ENCODE measurements at regions not wholly inside any gene's neighbourhood (a gene's known extent, or its start where the extent isn't known, plus 50 kb on each side); places are given as distances from the start of the nearest gene placed in this dataset.
"Not testable (repeated sequence)": the region's sequence is repeated elsewhere in the genome, so short reads cannot be mapped to it uniquely, and the experiment has no call there.

DNA sequence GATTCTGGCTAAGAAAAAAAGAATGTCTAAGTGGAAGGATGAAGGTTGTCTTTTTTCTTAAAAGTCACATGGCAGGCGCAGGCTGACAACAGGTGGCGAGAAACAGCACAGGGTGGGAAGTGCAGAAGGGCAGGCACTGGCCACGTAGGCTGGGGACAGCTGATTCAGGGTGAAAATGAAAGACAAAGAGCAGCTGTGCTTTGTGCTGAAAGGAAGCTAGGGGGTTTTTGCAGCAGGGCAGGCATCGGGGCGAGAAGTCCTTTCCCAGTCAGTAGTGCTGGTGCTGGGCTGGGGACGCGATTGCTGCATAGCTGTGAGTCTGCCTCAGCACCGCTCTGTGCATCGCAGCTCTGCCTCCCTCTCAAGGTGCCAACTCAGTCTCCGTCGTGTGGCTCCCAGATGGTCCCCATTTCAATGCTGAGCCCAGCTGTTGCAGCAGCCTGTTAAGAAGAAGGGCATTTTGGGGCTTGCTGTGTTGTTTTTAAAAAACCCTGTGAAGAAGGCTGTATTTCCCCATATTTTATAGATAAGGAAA lies 183.1 kb upstream of the CCL2 start:
- no peaks in the 10 kb centered on the region for H3K36me3 ChIP-seq
- TF ChIP-seq, protein P1, sequence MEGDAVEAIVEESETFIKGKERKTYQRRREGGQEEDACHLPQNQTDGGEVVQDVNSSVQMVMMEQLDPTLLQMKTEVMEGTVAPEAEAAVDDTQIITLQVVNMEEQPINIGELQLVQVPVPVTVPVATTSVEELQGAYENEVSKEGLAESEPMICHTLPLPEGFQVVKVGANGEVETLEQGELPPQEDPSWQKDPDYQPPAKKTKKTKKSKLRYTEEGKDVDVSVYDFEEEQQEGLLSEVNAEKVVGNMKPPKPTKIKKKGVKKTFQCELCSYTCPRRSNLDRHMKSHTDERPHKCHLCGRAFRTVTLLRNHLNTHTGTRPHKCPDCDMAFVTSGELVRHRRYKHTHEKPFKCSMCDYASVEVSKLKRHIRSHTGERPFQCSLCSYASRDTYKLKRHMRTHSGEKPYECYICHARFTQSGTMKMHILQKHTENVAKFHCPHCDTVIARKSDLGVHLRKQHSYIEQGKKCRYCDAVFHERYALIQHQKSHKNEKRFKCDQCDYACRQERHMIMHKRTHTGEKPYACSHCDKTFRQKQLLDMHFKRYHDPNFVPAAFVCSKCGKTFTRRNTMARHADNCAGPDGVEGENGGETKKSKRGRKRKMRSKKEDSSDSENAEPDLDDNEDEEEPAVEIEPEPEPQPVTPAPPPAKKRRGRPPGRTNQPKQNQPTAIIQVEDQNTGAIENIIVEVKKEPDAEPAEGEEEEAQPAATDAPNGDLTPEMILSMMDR (IDR thresholded peaks at IDR 0.05), result no peak
- no peak for TF ChIP-seq POLR2A (IDR thresholded peaks at IDR 0.05)
- no peaks in the 10 kb centered on the region for H3K27me3 ChIP-seq
- intact Hi-C loops (cut with DNase I), result no loop called here
- H3K4me1 ChIP-seq, result peaks cover 0 to 18% (median 0%) of the 10 kb centered on the region in 3 donors
- no peak for DNase-seq
- H3K9me3 ChIP-seq, result no peaks in the 10 kb centered on the region
- no peak overlapping the region for H3K27ac ChIP-seq
- WGBS, 2 donors, result 83 to 84% methylated on average over 9 to 11 of the region's 11 CpGs
- no peak overlapping the region for H3K4me3 ChIP-seq

DNA sequence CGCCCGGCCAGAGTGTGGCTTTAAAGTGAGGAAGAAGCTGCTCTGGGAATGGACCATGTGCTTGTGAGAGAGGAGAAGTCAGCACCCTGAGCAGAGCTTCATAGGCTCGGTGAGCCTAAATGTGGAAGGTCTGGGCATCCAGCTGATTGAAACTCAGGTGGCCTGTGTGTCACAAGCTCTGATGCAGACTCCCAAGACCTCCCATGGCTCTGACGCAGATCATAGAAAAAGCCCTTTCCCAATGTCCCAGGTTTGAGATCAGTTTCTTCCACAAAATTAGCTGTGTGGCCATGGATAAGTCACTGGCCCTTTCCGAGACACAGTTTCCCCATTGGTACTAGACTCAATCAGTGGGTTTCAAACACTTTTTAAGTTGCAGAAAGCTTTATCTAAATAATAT lies 180.0 kb upstream of the CCL2 start:
- TF ChIP-seq POLR2A (IDR thresholded peaks at IDR 0.05), result no peak
- TF ChIP-seq, protein P1 (IDR thresholded peaks at IDR 0.05), result no peak
- DNase-seq, result no peak
- no peaks in the 10 kb centered on the region for H3K9me3 ChIP-seq

GRCh38 chr17:34076743-34077631 lies 178.1 kb upstream of the CCL2 start:
- peaks cover 0 to 11% (median 0%) of the 10 kb centered on the region in 4 donors for H3K27me3 ChIP-seq
- no peaks in the 10 kb centered on the region for H3K9me3 ChIP-seq
- no peak overlapping the region for H3K27ac ChIP-seq
- TF ChIP-seq POLR2A (IDR thresholded peaks at IDR 0.05), result no peak
- TF ChIP-seq, protein P1 (IDR thresholded peaks at IDR 0.05), result no peak
- intact Hi-C loops (cut with DNase I), result no loop called here
- no peak overlapping the region for H3K4me3 ChIP-seq
- H3K36me3 ChIP-seq, result no peaks in the 10 kb centered on the region
- no peak for DNase-seq
- 51 to 77% methylated on average over 11 to 16 of the region's 16 CpGs for WGBS, 2 donors
- H3K4me1 ChIP-seq, result no peaks in the 10 kb centered on the region

More for the DNA sequence above, 180.0 kb upstream of the CCL2 start:
- Histone ChIP-seq H3K36me3 (no peaks in the 10 kb centered on the region), H3K4me3 (no peak overlapping the region), H3K27ac (no peak overlapping the region), H3K27me3 (peaks cover 0 to 11% (median 0%) of the 10 kb centered on the region in 4 donors), H3K4me1 (no peaks in the 10 kb centered on the region)
- 89 to 95% methylated on average over 2 of the region's 5 CpGs for WGBS, 2 donors
- intact Hi-C loops (cut with DNase I), result no loop called here

GRCh38 chr17:34081269-34081668 lies 173.8 kb upstream of the CCL2 start:
- Histone ChIP-seq H3K36me3 (no peaks in the 10 kb centered on the region), H3K4me3 (no peak overlapping the region), H3K27me3 (peaks cover 0 to 11% (median 0%) of the 10 kb centered on the region in 4 donors), H3K9me3 (no peaks in the 10 kb centered on the region), H3K27ac (no peak overlapping the region), H3K4me1 (no peaks in the 10 kb centered on the region)
- TF ChIP-seq, protein P1 (IDR thresholded peaks at IDR 0.05), result peak in 3 of 6 experiments; percentile 14 to 55 (median 29)
- TF ChIP-seq POLR2A (IDR thresholded peaks at IDR 0.05), result no peak
- intact Hi-C loops (cut with DNase I), result no loop called here
- 61 to 72% methylated on average over 3 of the region's 3 CpGs for WGBS, 2 donors
- DNase-seq, result no peak

- WGBS, 2 donors, result 72 to 75% methylated on average over 3 of the region's 3 CpGs
- no peaks in the 10 kb centered on the region for H3K9me3 ChIP-seq
- no peaks in the 10 kb centered on the region for H3K36me3 ChIP-seq
- no peaks in the 10 kb centered on the region for H3K4me1 ChIP-seq
- no peak for DNase-seq
- H3K27me3 ChIP-seq, result peaks cover 0 to 7% (median 0%) of the 10 kb centered on the region in 4 donors
- H3K27ac ChIP-seq, result no peak overlapping the region
- intact Hi-C loops (cut with DNase I), result no loop called here
- no peak overlapping the region for H3K4me3 ChIP-seq
- no peak for TF ChIP-seq POLR2A (IDR thresholded peaks at IDR 0.05)
- TF ChIP-seq, protein P1 (IDR thresholded peaks at IDR 0.05), result no peak
Observed at GRCh38 chr17:34082404-34082803, 172.7 kb upstream of the CCL2 start.

GRCh38 chr17:34089042-34089441 lies 166.0 kb upstream of the CCL2 start:
- WGBS, 2 donors, result 87 to 96% methylated on average over 5 of the region's 5 CpGs
- DNase-seq; H3K9me3 ChIP-seq; H3K27ac ChIP-seq; H3K4me3 ChIP-seq; intact Hi-C loops (cut with DNase I); H3K36me3 ChIP-seq; H3K4me1 ChIP-seq: not testable (repeated sequence)
- peaks cover 0 to 30% (median 0%) of the 10 kb centered on the region in 4 donors for H3K27me3 ChIP-seq

All from esophagus squamous epithelium (tissue), 5 donors.